GM12891 (cell line): ENCODE measurements at regions not wholly inside any gene's neighbourhood (a gene's known extent, or its start where the extent isn't known, plus 50 kb on each side); places are given as distances from the start of the nearest gene placed in this dataset.

ENCODE experiments used
- POLR2A ChIP-seq: IDR thresholded peaks from 2 replicates; pipeline ENCODE4 v1.6.1; 2011; ENCODE audit warnings: low read depth, low read length, control low read depth
- SPI1 ChIP-seq: IDR thresholded peaks from 2 replicates; pipeline ENCODE4 v1.6.1; 2011; ENCODE audit warnings: low read depth, low read length, control low read depth

DNA sequence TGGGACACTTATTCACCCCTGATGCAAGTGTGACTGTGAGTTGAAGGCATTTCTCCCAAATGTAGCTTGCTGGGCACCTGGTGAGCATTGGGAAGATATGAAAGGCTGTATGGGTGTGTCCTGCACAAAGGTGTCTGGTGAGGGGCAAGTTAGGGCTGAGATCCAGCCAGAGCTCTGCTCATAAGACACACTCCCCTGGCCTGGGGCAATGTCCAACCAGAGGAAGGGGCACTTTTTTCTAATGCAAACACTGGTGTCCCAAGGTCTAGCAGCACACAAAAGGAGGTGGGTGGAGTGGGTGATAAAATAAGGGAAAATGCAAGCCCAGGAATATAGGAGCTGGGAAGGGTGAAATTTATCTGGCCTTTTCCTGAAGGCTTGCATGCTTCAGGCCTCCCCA lies 57.0 kb upstream of the TRABD2B start:
- TF ChIP-seq POLR2A, result no peak
- no peak for TF ChIP-seq SPI1
